IMR-90 (cell line): ENCODE measurements at regions not wholly inside any gene's neighbourhood (a gene's known extent, or its start where the extent isn't known, plus 50 kb on each side); places are given as distances from the start of the nearest gene placed in this dataset.
"Not testable (repeated sequence)": the region's sequence is repeated elsewhere in the genome, so short reads cannot be mapped to it uniquely, and the experiment has no call there.

Source experiments
- ATAC-seq: fragments of 200-7000 bp; cut with Tn5 transposase; 2 replicates; pipeline ENCODE4 v1.9.1; 2020; ENCODE audit warnings: low read depth, mild to moderate bottlenecking, moderate library complexity
- BruUV-seq: library from RNA; stranded (reverse); fragments of 400-500 nt; replicated peaks from 2 replicates; lab custom pipeline; 2021; lab: Mats Ljungman, UMichigan
- CTCF ChIA-PET: fragments of 300-600 bp; formaldehyde crosslinking; extraction: SDS; loops from one replicate; lab custom pipeline; 2021; ENCODE audit warnings: antibody characterized with exemption; lab: Yijun Ruan, JAX
- POLR2A ChIA-PET: fragments of 300-600 bp; sonication (Branson Sonifier 250); formaldehyde crosslinking; loops from one replicate; lab custom pipeline; 2022; ENCODE audit warnings: antibody characterized with exemption; ENCODE audit not compliant: unreplicated experiment; lab: Charles Lee
- DNase-seq: peaks from one replicate; pipeline ENCODE4 v3.0.0; 2013
- H2AFZ ChIP-seq: replicated peaks from 2 replicates; pipeline ENCODE3; 2013; ENCODE audit warnings: low read length, mild to moderate bottlenecking; ENCODE audit not compliant: poor library complexity
- H2AK5ac ChIP-seq: 2 replicates; pipeline ENCODE4 v1.6.1; 2013; ENCODE audit warnings: low read depth, low read length, inconsistent platforms
- H2AK9ac ChIP-seq: replicated peaks from 2 replicates; pipeline ENCODE3; 2013; ENCODE audit warnings: mild to moderate bottlenecking, low read depth, low read length, moderate library complexity; ENCODE audit not compliant: poor library complexity
- H2BK120ac ChIP-seq: 2 replicates; pipeline ENCODE4 v1.6.1; 2013; ENCODE audit warnings: low read depth, low read length, inconsistent platforms
- H2BK15ac ChIP-seq: 3 replicates; pipeline ENCODE4 v1.6.1; 2013; ENCODE audit warnings: low read depth, low read length, inconsistent platforms
- H2BK20ac ChIP-seq: 2 replicates; pipeline ENCODE4 v1.6.1; 2013; ENCODE audit warnings: low read depth, mild to moderate bottlenecking, inconsistent platforms, low read length, moderate library complexity
- H2BK5ac ChIP-seq: 2 replicates; pipeline ENCODE4 v1.6.1; 2013; ENCODE audit warnings: mild to moderate bottlenecking, low read depth, low read length, inconsistent platforms; ENCODE audit not compliant: poor library complexity, severe bottlenecking
- H3K14ac ChIP-seq: replicated peaks from 2 replicates; pipeline ENCODE4 v1.6.1; 2013; ENCODE audit warnings: low read depth, low read length, inconsistent platforms
- H3K18ac ChIP-seq: 2 replicates; pipeline ENCODE4 v1.6.1; 2013; ENCODE audit warnings: low read depth, low read length, control low read depth
- H3K23ac ChIP-seq: 2 replicates; pipeline ENCODE4 v1.6.1; 2013; ENCODE audit warnings: low read depth, low read length, inconsistent platforms
- H3K27ac ChIP-seq: 2 replicates; pipeline ENCODE4 v1.5.1; 2013; ENCODE audit warnings: mild to moderate bottlenecking, control low read depth, low read length; ENCODE audit not compliant: insufficient read depth
- H3K27me3 ChIP-seq: 2 replicates; pipeline ENCODE4 v1.6.1; 2013; ENCODE audit warnings: low read length; ENCODE audit not compliant: control insufficient read depth, insufficient read depth
- H3K36me3 ChIP-seq: 2 replicates; pipeline ENCODE4 v1.6.1; 2013; ENCODE audit warnings: low read length, mixed read lengths; ENCODE audit not compliant: control insufficient read depth, insufficient read depth
- H3K4ac ChIP-seq: 2 replicates; pipeline ENCODE4 v1.6.1; 2013; ENCODE audit warnings: low read depth, low read length, inconsistent platforms
- H3K4me1 ChIP-seq: 2 replicates; pipeline ENCODE4 v1.6.1; 2013; ENCODE audit warnings: low read length, mixed read lengths; ENCODE audit not compliant: control insufficient read depth, insufficient read depth
- H3K4me2 ChIP-seq: 2 replicates; pipeline ENCODE4 v1.6.1; 2013; ENCODE audit warnings: low read depth, mild to moderate bottlenecking, control low read depth, low read length, moderate library complexity
- H3K4me3 ChIP-seq: 2 replicates; pipeline ENCODE4 v1.5.1; 2013; ENCODE audit warnings: low read depth, mild to moderate bottlenecking, control low read depth, low read length, moderate library complexity; ENCODE audit not compliant: insufficient read depth
- H3K56ac ChIP-seq: 2 replicates; pipeline ENCODE4 v1.6.1; 2013; ENCODE audit warnings: low read length, inconsistent platforms; ENCODE audit not compliant: insufficient read depth; ENCODE audit errors: extremely low read depth
- H3K79me1 ChIP-seq, 2 experiments: 2 replicates each; pipeline ENCODE4 v1.6.1; 2013; ENCODE audit warnings: low read length in 2 of 2, inconsistent platforms in 1 of 2, low read depth in 1 of 2
- H3K9ac ChIP-seq: 2 replicates; pipeline ENCODE4 v1.6.1; 2013; ENCODE audit warnings: low read depth, low read length, control low read depth
- H3K9me1 ChIP-seq: 2 replicates; pipeline ENCODE4 v1.6.1; 2013; ENCODE audit warnings: low read length, inconsistent platforms; ENCODE audit not compliant: insufficient read depth
- H3K9me3 ChIP-seq: 2 replicates; pipeline ENCODE4 v1.6.1; 2013; ENCODE audit warnings: low read length; ENCODE audit not compliant: control insufficient read depth, insufficient read depth
- H4K20me1 ChIP-seq: 2 replicates; pipeline ENCODE4 v1.6.1; 2013; ENCODE audit warnings: low read length, inconsistent platforms; ENCODE audit not compliant: insufficient read depth
- H4K5ac ChIP-seq: 2 replicates; pipeline ENCODE4 v1.6.1; 2013; ENCODE audit warnings: mild to moderate bottlenecking, low read depth, low read length, control low read depth
- H4K8ac ChIP-seq, 2 experiments: 2 replicates each; pipeline ENCODE4 v1.6.1; 2013; ENCODE audit warnings: low read depth in 2 of 2, low read length in 2 of 2, control low read depth in 1 of 2, inconsistent platforms in 1 of 2
- H4K91ac ChIP-seq: 2 replicates; pipeline ENCODE4 v1.6.1; 2013; ENCODE audit warnings: low read depth, low read length, inconsistent platforms; ENCODE audit not compliant: insufficient read depth
- WGBS, 2 experiments: methylation state at CpG; one replicate each; pipeline versions ENCODE4 v1.1.5 to v1.1.7; 2013; ENCODE audit warnings: missing lambda C conversion rate in 2 of 2; ENCODE audit not compliant: insufficient read length in 1 of 2; ENCODE audit errors: extremely low coverage in 2 of 2; 5-methylcytosine and 5-hydroxymethylcytosine counted together
- dilution Hi-C: fragments of 300-500 bp; cut with HindIII; formaldehyde crosslinking; loops from one replicate; pipeline ENCODE4 v1.14.3; 2018; ENCODE audit warnings: low sequenced_read_pairs; ENCODE audit not compliant: unreplicated experiment
- in situ Hi-C: fragments of 300-500 bp; cut with MboI; formaldehyde crosslinking; loops from 3 replicates; pipeline ENCODE4 v1.14.3; 2019; ENCODE audit warnings: low sequenced_read_pairs, inconsistent platforms, mixed read lengths
- intact Hi-C: fragments of 100-400 bp; cut with micrococcal nuclease; formaldehyde crosslinking; loops from 2 replicates; pipeline ENCODE4 v1.10.0; 2022

DNA sequence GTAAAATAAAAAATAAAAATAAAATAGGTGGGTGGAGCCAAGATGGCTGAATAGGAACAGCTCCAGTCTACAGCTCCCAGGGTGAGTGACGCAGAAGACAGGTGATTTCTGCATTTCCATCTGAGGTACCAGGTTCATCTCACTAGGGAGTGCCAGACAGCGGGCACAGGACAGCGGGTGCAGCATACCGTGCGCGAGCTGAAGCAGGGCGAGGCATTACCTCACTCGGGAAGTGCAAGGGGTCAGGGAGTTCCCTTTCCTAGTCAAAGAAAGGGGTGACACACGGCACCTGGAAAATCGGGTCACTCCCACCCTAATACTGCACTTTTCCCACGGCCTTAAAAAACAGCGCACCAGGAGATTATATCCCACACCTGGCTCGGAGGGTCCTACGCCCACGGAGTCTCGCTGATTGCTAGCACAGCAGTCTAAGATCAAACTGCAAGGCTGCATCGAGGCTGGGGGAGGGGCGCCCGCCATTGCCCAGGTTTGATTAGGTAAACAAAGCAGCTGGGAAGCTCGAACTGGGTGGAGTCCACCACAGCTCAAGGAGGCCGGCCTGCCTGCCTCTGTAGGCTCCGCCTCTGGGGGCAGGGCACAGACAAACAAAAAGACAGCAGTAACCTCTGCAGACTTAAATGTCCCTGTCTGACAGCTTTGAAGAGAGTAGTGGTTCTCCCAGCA is 161.9 kb upstream of the RPS6KA2 start:
- ATAC-seq, H4K5ac ChIP-seq, H3K27me3 ChIP-seq, H3K14ac ChIP-seq, H2AFZ ChIP-seq, H2BK15ac ChIP-seq, H3K9me1 ChIP-seq, H3K4ac ChIP-seq, H2BK5ac ChIP-seq, dilution Hi-C loops, H3K9me3 ChIP-seq, H3K27ac ChIP-seq, H3K4me1 ChIP-seq, DNase-seq, BruUV-seq, H2AK5ac ChIP-seq, H2AK9ac ChIP-seq, H2BK120ac ChIP-seq, H2BK20ac ChIP-seq, H3K4me3 ChIP-seq, H3K56ac ChIP-seq, H4K20me1 ChIP-seq, H4K8ac ChIP-seq, H3K18ac ChIP-seq, CTCF ChIA-PET, H4K91ac ChIP-seq, H3K23ac ChIP-seq, H3K4me2 ChIP-seq, H3K9ac ChIP-seq, POLR2A ChIA-PET, H3K79me1 ChIP-seq, H3K36me3 ChIP-seq: not testable (repeated sequence)
- WGBS, 2 experiments = 80% methylated on average over 1 of the region's 22 CpGs; no CpG with 5 or more reads in 1 of the 2 experiments
- intact Hi-C loops = loop anchor here (5.0 kb wide), 1 partner anchor 353 kb away; no protein-coding TSS in a partner anchor
- in situ Hi-C loops = loop anchor here (5.0 kb wide), 1 partner anchor 203 kb away; no protein-coding TSS in a partner anchor
